Coronary artery (tissue), 2 donors: ENCODE measurements at regions not wholly inside any gene's neighbourhood (a gene's known extent, or its start where the extent isn't known, plus 50 kb on each side); places are given as distances from the start of the nearest gene placed in this dataset.

Experiments used
- DNase-seq: peaks from one replicate; pipeline ENCODE4 v3.0.0-alpha.2; 2017; ENCODE audit warnings: low spot score
- H3K27ac ChIP-seq, 2 donors: fragments of 200-600 bp; sonication (generic); one replicate each; pipeline ENCODE4 v1.5.1; 2016 to 2019
- H3K4me3 ChIP-seq: fragments of 200-600 bp; sonication (generic); 2 replicates; pipeline ENCODE4 v1.5.1; 2016; ENCODE audit warnings: mild to moderate bottlenecking, moderate library complexity
- CTCF ChIP-seq: fragments of 200-600 bp; sonication (generic); IDR thresholded peaks from one replicate; pipeline ENCODE4 v1.5.1; 2019; ENCODE audit warnings: antibody characterized with exemption

- no peak overlapping the region for H3K4me3 ChIP-seq
- no peak for TF ChIP-seq CTCF
- H3K27ac ChIP-seq: no peak overlapping the region
- DNase-seq: no peak
Observed at GRCh38 chr13:107339209-107339608, 771.3 kb upstream of the ARGLU1 start.

- DNase-seq: no peak
- TF ChIP-seq CTCF: no peak
- no peak overlapping the region for H3K27ac ChIP-seq
- no peak overlapping the region for H3K4me3 ChIP-seq
Observed at GRCh38 chr13:107332188-107332587, 764.3 kb upstream of the ARGLU1 start.

- DNase-seq: no peak
- Histone ChIP-seq H3K27ac (no peak overlapping the region), H3K4me3 (no peak overlapping the region)
- TF ChIP-seq CTCF: no peak
Observed at GRCh38 chr13:107331359-107331758, 763.4 kb upstream of the ARGLU1 start.

GRCh38 chr13:107330484-107330883 lies 762.5 kb upstream of the ARGLU1 start:
- DNase-seq: no peak
- H3K27ac ChIP-seq: no peak overlapping the region
- TF ChIP-seq CTCF: no peak
- no peak overlapping the region for H3K4me3 ChIP-seq

- Histone ChIP-seq H3K4me3 (no peak overlapping the region), H3K27ac (no peak overlapping the region)
- no peak for TF ChIP-seq CTCF
- no peak for DNase-seq
Observed at GRCh38 chr13:107329991-107330390, 762.1 kb upstream of the ARGLU1 start.

- no peak overlapping the region for H3K27ac ChIP-seq
- no peak for DNase-seq
- H3K4me3 ChIP-seq: no peak overlapping the region
- no peak for TF ChIP-seq CTCF
Observed at GRCh38 chr13:107324416-107325204, 756.7 kb upstream of the ARGLU1 start.

- no peak overlapping the region for H3K4me3 ChIP-seq
- TF ChIP-seq CTCF: no peak
- H3K27ac ChIP-seq: no peak overlapping the region
- DNase-seq: no peak
Observed at GRCh38 chr13:107322228-107322627, 754.3 kb upstream of the ARGLU1 start.
